ENCODE measurements at regions not wholly inside any gene's neighbourhood (a gene's known extent, or its start where the extent isn't known, plus 50 kb on each side); places are given as distances from the start of the nearest gene placed in this dataset.

- no peak for DNase-seq
Observed at GRCh38 chr10:46229144-46229563, 57.6 kb upstream of the ANTXRL start.

- no peak for DNase-seq
Observed at GRCh38 chr10:46230615-46231014, 56.2 kb upstream of the ANTXRL start.

DNA sequence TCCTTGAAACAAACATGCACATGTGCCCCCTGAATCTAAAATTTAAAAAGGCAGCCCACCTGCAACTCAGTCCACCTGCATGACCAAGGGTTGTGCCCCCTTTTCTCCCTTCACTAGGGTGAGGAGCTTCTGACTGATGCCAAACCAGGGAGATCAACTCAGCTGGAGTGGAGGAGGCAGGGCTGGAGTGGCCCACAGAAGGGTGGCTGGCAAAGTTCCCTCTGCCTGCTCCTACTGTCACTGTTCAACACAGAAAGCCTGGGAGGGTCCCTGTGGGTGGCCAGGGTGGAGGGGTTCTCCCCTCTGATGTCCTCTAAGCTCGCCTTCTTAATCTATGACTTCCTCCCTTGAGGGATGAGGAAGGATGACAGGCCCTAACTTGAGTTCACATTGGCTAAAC, 55.7 kb upstream of the ANTXRL start:
- DNase-seq: no peak

- DNase-seq: no peak
Observed at GRCh38 chr10:46232084-46232483, 54.7 kb upstream of the ANTXRL start.

GRCh38 chr10:46232666-46233065, 54.1 kb upstream of the ANTXRL start:
- DNase-seq: no peak

DNA sequence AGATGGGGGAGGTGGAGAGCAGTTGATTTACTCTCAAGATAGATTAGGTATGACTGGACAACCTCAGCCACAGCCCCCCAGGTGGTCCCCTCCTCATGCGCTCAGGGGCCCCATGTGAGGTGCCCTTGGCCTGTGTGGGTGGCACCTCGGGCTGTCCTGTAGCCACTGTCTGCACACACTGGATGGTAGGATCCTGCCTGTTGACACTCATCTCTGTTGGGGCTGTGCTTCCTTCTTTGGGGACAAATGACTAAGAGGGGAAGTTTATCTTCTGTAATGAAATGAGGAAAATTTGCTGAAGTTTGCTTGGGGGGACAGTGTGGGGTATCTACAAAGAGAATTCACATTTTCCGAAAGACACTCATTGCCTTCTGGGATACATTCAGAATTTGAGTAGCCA, 53.6 kb upstream of the ANTXRL start:
- no peak for DNase-seq

- DNase-seq: no peak
Observed at GRCh38 chr10:46234026-46234425, 52.8 kb upstream of the ANTXRL start.

DNA sequence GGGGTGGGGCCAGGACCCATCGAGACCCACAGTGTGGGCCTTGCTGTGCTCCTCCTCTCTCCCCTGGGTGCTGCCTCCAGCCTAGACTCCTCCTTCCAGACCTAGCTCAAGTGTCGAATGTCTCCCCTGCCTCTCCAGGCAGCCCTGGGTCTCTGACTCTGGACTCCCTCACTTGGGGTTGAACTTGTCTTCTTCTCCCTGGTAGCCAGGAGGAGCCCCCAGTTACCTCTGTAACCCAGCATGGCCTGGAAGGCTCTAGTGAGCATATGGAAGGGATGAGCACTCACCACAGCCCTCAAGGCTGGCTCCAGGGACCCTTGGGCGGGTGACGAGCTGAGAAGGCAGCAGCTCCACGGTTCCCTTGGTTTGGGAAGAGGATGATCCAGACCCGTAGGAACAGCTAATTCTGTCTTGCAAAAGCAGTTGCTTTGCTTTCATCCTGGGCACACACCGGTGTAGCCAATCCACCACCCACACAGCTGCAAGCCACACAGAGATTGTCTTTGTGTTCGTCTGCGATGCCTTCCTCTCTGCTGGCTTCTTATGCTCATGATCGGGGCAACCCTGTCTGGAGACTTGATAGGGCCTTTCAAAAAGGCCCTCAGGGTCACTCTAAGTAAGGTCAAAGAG, 52.3 kb upstream of the ANTXRL start:
- DNase-seq: no peak

DNA sequence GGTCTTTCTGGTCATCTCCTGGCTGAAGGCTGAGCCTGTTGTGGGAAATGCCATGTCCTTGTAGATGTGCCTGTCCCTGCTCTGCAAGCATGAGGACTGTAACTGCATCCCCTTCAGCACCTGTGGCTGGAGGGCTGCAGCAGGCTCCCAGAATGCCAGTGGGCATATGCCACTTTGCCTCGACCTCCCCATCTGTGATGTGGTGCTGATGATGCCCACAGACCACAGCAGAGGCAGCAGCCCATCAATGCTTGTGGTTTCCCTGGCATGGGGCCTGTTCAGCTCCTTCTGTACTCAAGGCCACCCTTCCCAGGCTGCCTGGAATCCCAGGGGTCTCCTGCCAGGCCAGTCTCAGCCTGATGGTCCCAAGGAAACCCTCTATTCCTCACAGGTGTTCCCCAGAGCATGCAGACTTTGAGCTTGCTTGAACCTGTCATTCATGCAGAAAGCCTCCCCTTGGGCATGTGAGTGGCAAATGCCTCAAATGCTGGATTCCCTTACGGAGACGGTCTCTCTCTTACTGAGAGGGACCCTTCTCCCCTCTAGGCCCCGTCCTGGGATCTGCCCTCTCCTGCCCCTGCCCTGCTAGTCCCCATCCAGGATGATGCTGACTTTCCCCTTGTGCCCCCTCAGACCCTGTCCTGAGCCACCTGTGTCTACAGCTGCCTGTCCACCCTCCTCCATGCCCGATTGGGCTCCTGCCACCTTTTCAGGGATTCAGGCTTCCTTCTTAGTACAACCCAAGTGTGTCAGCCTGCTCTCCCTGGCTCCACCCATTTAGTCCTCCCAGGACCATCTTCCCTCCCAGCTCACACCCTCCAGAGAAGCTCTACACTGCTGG, 50.9 kb upstream of the ANTXRL start:
- DNase-seq: no peak

- no peak for DNase-seq
Observed at GRCh38 chr10:46236546-46236887, 50.3 kb upstream of the ANTXRL start.

GRCh38 chr10:46236941-46237681, 49.7 kb upstream of the ANTXRL start:
- no peak for DNase-seq
